Suprapubic skin (tissue), 3 donors: ENCODE measurements at regions not wholly inside any gene's neighbourhood (a gene's known extent, or its start where the extent isn't known, plus 50 kb on each side); places are given as distances from the start of the nearest gene placed in this dataset.

ENCODE experiments used
- CTCF ChIP-seq, 2 donors: fragments of 200-600 bp in 1 of 2; fragments of 450-650 bp in 1 of 2; sonication (generic) in 1 of 2; IDR thresholded peaks; one replicate each; pipeline ENCODE4 v1.5.1; 2016 to 2019; ENCODE audit warnings: antibody characterized with exemption in 2 of 2, mild to moderate bottlenecking in 1 of 2, moderate library complexity in 1 of 2
- POLR2A ChIP-seq, 2 donors: fragments of 450-650 bp; IDR thresholded peaks; one replicate each; pipeline ENCODE4 v1.6.1; 2017; ENCODE audit warnings: antibody characterized with exemption in 2 of 2, mild to moderate bottlenecking in 2 of 2, moderate library complexity in 2 of 2

DNA sequence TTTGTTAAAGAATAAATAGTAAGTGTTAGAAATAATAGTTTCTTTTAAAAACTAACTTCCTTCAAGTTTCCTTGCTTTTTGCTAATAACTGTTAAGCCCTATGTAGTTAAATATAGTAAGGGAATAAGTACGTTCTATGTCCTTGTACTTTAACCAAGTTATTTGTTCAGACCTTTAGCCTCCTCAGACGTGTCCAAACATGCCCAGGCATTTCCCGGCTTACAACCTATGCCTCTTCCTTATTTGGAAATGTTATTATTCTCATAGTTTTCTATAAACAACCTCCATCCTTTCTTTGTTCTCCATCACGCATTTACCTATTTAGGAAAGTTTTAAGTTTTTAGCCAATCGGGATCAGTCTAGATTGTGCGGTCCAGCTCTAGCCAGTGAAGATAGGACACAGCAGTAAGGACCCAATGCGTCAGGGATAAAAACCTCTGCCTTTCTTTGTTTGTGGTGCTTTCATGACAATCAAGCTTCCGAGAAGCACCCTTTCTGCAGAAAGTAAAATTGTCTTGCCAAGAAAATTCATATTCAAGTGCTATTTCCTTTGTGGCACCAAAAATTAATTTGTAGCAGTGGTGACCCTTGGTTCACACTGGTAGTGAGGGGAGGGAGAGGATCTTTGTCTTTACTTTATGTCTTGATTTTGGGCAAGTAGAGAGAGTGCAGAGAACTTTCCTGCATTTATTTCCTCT is 851.3 kb upstream of the POM121L12 start:
- TF ChIP-seq CTCF (IDR thresholded peaks at IDR 0.05) (no peak), POLR2A (IDR thresholded peaks at IDR 0.05) (no peak)
